ENCODE measurements at regions not wholly inside any gene's neighbourhood (a gene's known extent, or its start where the extent isn't known, plus 50 kb on each side); places are given as distances from the start of the nearest gene placed in this dataset.

GRCh38 chr9:129408535-129409215, 212.2 kb downstream of the C9orf50 start:
- TF ChIP-seq, protein P1, sequence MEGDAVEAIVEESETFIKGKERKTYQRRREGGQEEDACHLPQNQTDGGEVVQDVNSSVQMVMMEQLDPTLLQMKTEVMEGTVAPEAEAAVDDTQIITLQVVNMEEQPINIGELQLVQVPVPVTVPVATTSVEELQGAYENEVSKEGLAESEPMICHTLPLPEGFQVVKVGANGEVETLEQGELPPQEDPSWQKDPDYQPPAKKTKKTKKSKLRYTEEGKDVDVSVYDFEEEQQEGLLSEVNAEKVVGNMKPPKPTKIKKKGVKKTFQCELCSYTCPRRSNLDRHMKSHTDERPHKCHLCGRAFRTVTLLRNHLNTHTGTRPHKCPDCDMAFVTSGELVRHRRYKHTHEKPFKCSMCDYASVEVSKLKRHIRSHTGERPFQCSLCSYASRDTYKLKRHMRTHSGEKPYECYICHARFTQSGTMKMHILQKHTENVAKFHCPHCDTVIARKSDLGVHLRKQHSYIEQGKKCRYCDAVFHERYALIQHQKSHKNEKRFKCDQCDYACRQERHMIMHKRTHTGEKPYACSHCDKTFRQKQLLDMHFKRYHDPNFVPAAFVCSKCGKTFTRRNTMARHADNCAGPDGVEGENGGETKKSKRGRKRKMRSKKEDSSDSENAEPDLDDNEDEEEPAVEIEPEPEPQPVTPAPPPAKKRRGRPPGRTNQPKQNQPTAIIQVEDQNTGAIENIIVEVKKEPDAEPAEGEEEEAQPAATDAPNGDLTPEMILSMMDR (IDR thresholded peaks at IDR 0.05), result no peak
- Mint-ChIP-seq H3K36me3 (ENCODE audit: low read depth) (peaks cover 2% of the 10 kb centered on the region), H3K9me3 (ENCODE audit: low read depth) (peaks cover 7% of the 10 kb centered on the region), H3K27me3 (ENCODE audit: low read depth) (no peaks in the 10 kb centered on the region), H3K4me1 (ENCODE audit: low read depth) (peaks cover 7% of the 10 kb centered on the region), H3K27ac (ENCODE audit: unreplicated experiment) (no peak overlapping the region), H3K4me3 (ENCODE audit: unreplicated experiment) (no peak overlapping the region)
- DNase-seq (ENCODE audit: low spot score), result no peak

DNA sequence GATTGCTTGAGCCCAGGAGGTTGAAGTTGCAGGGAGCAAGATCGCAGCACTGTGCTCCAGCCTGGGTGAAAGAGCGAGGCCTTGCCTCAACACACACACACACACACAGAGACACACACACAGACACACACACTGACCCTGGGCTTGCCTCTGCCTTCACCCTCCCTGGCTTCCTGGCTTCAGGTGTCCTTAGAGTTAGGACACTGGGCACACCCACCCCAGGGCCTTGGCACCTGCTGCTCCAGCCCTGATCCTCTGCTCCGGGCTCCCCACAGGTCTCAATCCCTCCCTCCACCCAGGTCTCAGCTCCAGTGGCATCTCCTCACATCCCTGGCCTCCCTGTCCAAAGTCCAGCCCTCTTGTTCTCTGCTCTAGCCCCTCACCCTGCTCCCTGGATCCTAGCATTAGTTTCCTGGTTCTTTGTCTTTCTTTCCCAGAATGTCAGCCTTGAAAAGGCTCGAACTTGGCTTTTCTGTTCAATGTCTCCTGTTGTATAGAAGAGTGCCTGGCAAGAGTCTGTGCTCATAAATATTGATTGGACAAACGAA, 212.9 kb downstream of the C9orf50 start:
- no peak for DNase-seq (ENCODE audit: low spot score)
- Mint-ChIP-seq H3K9me3 (ENCODE audit: low read depth) (peaks cover 7% of the 10 kb centered on the region), H3K27ac (ENCODE audit: unreplicated experiment) (no peak overlapping the region), H3K4me1 (ENCODE audit: low read depth) (peaks cover 6% of the 10 kb centered on the region), H3K27me3 (ENCODE audit: low read depth) (no peaks in the 10 kb centered on the region), H3K4me3 (ENCODE audit: unreplicated experiment) (no peak overlapping the region), H3K36me3 (ENCODE audit: low read depth) (peaks cover 2% of the 10 kb centered on the region)
- TF ChIP-seq, protein P1 (IDR thresholded peaks at IDR 0.05), result no peak

- no peak for DNase-seq (ENCODE audit: low spot score)
- Mint-ChIP-seq H3K9me3 (ENCODE audit: low read depth) (peaks cover 7% of the 10 kb centered on the region), H3K36me3 (ENCODE audit: low read depth) (peaks cover 2% of the 10 kb centered on the region), H3K4me3 (ENCODE audit: unreplicated experiment) (no peak overlapping the region), H3K4me1 (ENCODE audit: low read depth) (peaks cover 6% of the 10 kb centered on the region), H3K27me3 (ENCODE audit: low read depth) (no peaks in the 10 kb centered on the region), H3K27ac (ENCODE audit: unreplicated experiment) (no peak overlapping the region)
- TF ChIP-seq, protein P1 (IDR thresholded peaks at IDR 0.05), result no peak
These were observed 214.3 kb downstream of the C9orf50 start for GRCh38 chr9:129406278-129407225.

DNA sequence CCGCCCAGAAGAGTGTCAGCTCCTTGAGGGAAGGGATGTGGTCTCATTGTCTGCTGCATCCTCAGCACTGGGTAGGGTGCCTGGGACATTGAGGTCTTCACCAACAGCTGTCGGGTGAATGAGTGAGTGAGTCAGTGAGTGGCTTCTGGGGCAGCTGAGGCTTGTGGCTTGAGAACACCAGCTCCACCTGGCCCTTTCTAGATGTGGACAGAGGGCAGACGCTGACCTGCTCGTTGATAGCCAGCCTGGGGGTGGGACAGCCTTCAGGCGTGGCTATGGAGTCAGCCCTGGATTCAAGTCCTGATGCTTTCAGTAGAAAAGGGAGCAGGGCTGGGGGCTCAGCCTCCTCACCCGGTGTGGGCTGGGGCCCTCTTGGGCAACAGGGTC, 215.1 kb downstream of the C9orf50 start:
- Mint-ChIP-seq H3K36me3 (ENCODE audit: low read depth) (peaks cover 2% of the 10 kb centered on the region), H3K9me3 (ENCODE audit: low read depth) (peaks cover 7% of the 10 kb centered on the region), H3K4me1 (ENCODE audit: low read depth) (peaks cover 6% of the 10 kb centered on the region)

More for the DNA sequence above, 215.1 kb downstream of the C9orf50 start:
- no peak for DNase-seq (ENCODE audit: low spot score)
- no peak overlapping the region for H3K4me3 Mint-ChIP-seq (ENCODE audit: unreplicated experiment)
- no peak overlapping the region for H3K27ac Mint-ChIP-seq (ENCODE audit: unreplicated experiment)
- TF ChIP-seq, protein P1 (IDR thresholded peaks at IDR 0.05), result no peak
- H3K27me3 Mint-ChIP-seq (ENCODE audit: low read depth), result no peaks in the 10 kb centered on the region

Measured in chondrocyte (in vitro differentiated cells).